Spleen (tissue), 11 donors: ENCODE measurements at regions not wholly inside any gene's neighbourhood (a gene's known extent, or its start where the extent isn't known, plus 50 kb on each side); places are given as distances from the start of the nearest gene placed in this dataset.

ENCODE experiments used
- DNase-seq: peaks from one replicate; pipeline ENCODE4 v3.0.0-alpha.2; 2020
- H3K27ac ChIP-seq, 8 donors: fragments of 200-600 bp; sonication (generic) in 7 of 8; 1 replicate in 4 of 8; 2 replicates in 4 of 8; pipeline versions ENCODE4 v1.5.0 to v1.8.0; 2016 to 2021; ENCODE audit warnings: inconsistent platforms in 4 of 8, mild to moderate bottlenecking in 4 of 8, moderate library complexity in 1 of 8
- H3K27me3 ChIP-seq, 7 donors: fragments of 200-600 bp; sonication (generic) in 6 of 7; replicated peaks in 1 of 7; 1 replicate in 4 of 7; 2 replicates in 3 of 7; pipeline versions ENCODE4 v1.5.0 to v1.8.0; 2016 to 2021; ENCODE audit warnings: inconsistent platforms in 3 of 7, mild to moderate bottlenecking in 1 of 7
- H3K36me3 ChIP-seq, 6 donors: fragments of 200-600 bp; sonication (generic) in 5 of 6; 1 replicate in 4 of 6; 2 replicates in 2 of 6; pipeline versions ENCODE4 v1.5.0 to v1.8.0; 2016 to 2021; ENCODE audit warnings: inconsistent platforms in 2 of 6
- H3K4me1 ChIP-seq, 6 donors: fragments of 200-600 bp; sonication (generic) in 5 of 6; 1 replicate in 3 of 6; 2 replicates in 3 of 6; pipeline versions ENCODE4 v1.5.0 to v1.8.0; 2016 to 2021; ENCODE audit warnings: inconsistent platforms in 3 of 6
- H3K4me3 ChIP-seq, 8 donors: fragments of 200-600 bp; sonication (generic) in 7 of 8; 1 replicate in 4 of 8; 2 replicates in 4 of 8; pipeline versions ENCODE4 v1.5.0 to v1.8.0; 2016 to 2021; ENCODE audit warnings: inconsistent platforms in 4 of 8, mild to moderate bottlenecking in 4 of 8, moderate library complexity in 2 of 8
- H3K9me3 ChIP-seq, 8 donors: fragments of 200-600 bp; sonication (generic) in 7 of 8; 1 replicate in 4 of 8; 2 replicates in 4 of 8; pipeline versions ENCODE4 v1.5.0 to v1.8.0; 2016 to 2021; ENCODE audit warnings: inconsistent platforms in 4 of 8
- POLR2A ChIP-seq, 3 donors: fragments of 450-650 bp; IDR thresholded peaks; one replicate each; pipeline ENCODE4 v1.5.1; 2017; ENCODE audit warnings: antibody characterized with exemption in 3 of 3, mild to moderate bottlenecking in 1 of 3
- POLR2AphosphoS5 ChIP-seq, 3 donors: sonication (generic); formaldehyde crosslinking; IDR thresholded peaks; one replicate each; pipeline ENCODE4 v1.5.1; 2017; ENCODE audit warnings: antibody characterized with exemption in 3 of 3
- WGBS, 5 donors: extraction: QIAGEN DNeasy Blood & Tissue Kit in 3 of 5; methylation state at CpG; one replicate each; pipeline versions ENCODE4 v1.1.5 to v1.1.7; 2013 to 2018; 5-methylcytosine and 5-hydroxymethylcytosine counted together
- intact Hi-C: fragments of 100-400 bp; cut with DNase I; formaldehyde crosslinking; loops from one replicate; pipeline ENCODE4 v1.15.0; 2023; ENCODE audit warnings: low total_unique reads
- TF ChIP-seq, protein P1 (sequence below), 11 experiments: fragments of 200-600 bp in 7 of 11; fragments of 450-650 bp in 4 of 11; sonication (generic) in 4 of 11; IDR thresholded peaks in 8 of 11; conservative IDR thresholded peaks in 3 of 11; 1 replicate in 7 of 11; 2 replicates in 4 of 11; pipeline versions ENCODE4 v1.4.0 to v1.8.0; 2016 to 2021; ENCODE audit warnings: antibody characterized with exemption in 11 of 11, inconsistent platforms in 4 of 11, mild to moderate bottlenecking in 1 of 11
- donor health status: healthy with polysubstance abuse.
- donor health status: DM: no; HTN: no; CAD: no; lungs with moderate emphysema.
- donor health status: DM: no; HTN: no; CAD: no.
- donor health status: Bipolar disorder and iron deficiency.
- donor health status: healthy.
- donor health status: DM: no; HTN: no; CAD: no.
- donor health status: DM: yes; HTN: yes; CAD: no.

DNA sequence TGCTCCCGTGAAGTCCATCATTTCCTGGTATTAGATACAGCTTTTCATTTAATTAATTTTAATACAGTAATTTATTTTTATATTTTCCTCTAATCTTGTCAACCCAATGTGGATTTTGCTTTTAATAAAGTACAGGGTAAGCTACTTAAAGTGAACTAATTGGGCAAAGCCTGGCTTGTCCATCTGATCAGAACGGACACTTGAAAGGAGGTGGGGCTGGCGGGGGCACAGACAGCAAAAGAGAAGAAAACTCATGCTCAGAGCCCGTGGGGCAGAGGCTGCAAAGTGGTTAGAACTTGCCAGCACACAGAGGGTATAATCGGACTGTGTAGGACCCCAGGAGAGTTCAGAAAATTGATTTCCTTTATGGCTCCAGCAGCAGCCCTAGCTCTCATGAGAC is 443.1 kb upstream of the MDFIC2 start:
- Histone ChIP-seq H3K27ac (no peak overlapping the region), H3K9me3 (no peaks in the 10 kb centered on the region), H3K4me1 (no peaks in the 10 kb centered on the region), H3K27me3 (no peaks in the 10 kb centered on the region), H3K4me3 (no peak overlapping the region), H3K36me3 (no peaks in the 10 kb centered on the region)
- DNase-seq, result no peak
- intact Hi-C loops, result no loop called here
- TF ChIP-seq, protein P1, sequence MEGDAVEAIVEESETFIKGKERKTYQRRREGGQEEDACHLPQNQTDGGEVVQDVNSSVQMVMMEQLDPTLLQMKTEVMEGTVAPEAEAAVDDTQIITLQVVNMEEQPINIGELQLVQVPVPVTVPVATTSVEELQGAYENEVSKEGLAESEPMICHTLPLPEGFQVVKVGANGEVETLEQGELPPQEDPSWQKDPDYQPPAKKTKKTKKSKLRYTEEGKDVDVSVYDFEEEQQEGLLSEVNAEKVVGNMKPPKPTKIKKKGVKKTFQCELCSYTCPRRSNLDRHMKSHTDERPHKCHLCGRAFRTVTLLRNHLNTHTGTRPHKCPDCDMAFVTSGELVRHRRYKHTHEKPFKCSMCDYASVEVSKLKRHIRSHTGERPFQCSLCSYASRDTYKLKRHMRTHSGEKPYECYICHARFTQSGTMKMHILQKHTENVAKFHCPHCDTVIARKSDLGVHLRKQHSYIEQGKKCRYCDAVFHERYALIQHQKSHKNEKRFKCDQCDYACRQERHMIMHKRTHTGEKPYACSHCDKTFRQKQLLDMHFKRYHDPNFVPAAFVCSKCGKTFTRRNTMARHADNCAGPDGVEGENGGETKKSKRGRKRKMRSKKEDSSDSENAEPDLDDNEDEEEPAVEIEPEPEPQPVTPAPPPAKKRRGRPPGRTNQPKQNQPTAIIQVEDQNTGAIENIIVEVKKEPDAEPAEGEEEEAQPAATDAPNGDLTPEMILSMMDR (IDR thresholded peaks at IDR 0.05 in 8 of 11, conservative IDR thresholded peaks at IDR 0.05 in 3 of 11), result no peak
- no peak for TF ChIP-seq POLR2AphosphoS5 (IDR thresholded peaks at IDR 0.05)
- TF ChIP-seq POLR2A (IDR thresholded peaks at IDR 0.05), result no peak
- whole genome bisulfite sequencing, 5 donors, result 79 to 87% (median 85%) methylated on average over 5 of the region's 5 CpGs

DNA sequence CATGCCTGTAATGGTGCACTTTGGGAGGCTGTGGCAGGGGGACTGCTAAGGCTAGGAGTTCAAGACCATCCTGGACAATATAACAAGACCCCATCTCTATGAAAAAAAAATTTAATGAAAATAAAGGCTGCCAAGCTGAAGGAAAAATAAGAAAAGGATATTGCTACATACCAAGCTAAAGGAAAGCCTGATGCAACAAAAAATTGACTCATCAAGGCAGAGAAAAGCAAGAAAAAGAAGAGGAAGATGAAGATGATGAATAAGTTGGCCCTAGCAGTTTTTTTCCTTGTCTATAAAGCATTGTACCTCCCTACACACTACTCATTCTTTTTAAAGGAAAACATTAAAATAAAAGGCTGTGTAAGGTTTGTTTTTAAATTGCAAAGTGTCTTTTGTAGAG is 441.9 kb upstream of the MDFIC2 start:
- H3K36me3 ChIP-seq, result no peaks in the 10 kb centered on the region
- TF ChIP-seq POLR2AphosphoS5 (IDR thresholded peaks at IDR 0.05) (no peak), POLR2A (IDR thresholded peaks at IDR 0.05) (no peak)
- TF ChIP-seq, protein P1 (IDR thresholded peaks at IDR 0.05 in 8 of 11, conservative IDR thresholded peaks at IDR 0.05 in 3 of 11), result no peak
- H3K4me1 ChIP-seq, result no peaks in the 10 kb centered on the region
- intact Hi-C loops, result no loop called here
- no peak for DNase-seq
- no peaks in the 10 kb centered on the region for H3K9me3 ChIP-seq
- H3K4me3 ChIP-seq, result no peak overlapping the region
- no peak overlapping the region for H3K27ac ChIP-seq
- H3K27me3 ChIP-seq, result no peaks in the 10 kb centered on the region

DNA sequence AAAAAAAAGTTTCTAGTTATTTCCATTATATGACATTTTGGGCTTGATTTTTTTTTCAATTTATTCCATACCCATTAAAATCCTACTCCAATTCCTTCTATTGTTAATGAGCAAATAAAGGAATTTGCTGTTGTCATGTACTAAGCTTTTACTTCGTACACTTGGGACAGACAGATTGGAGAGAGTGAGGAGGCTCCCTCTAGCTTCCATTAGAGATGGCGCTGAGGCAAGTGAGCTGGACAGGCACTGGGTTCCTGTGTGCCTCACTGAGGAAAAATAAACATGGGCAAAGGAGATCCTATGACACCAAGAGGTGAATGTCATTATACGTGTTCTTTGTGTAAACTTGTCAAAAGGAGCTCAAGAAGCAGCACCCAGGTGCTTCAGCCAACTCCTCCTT is 441.1 kb upstream of the MDFIC2 start:
- H3K36me3 ChIP-seq, result no peaks in the 10 kb centered on the region
- no peaks in the 10 kb centered on the region for H3K9me3 ChIP-seq
- H3K4me1 ChIP-seq, result no peaks in the 10 kb centered on the region
- H3K27ac ChIP-seq, result no peak overlapping the region
- H3K27me3 ChIP-seq, result no peaks in the 10 kb centered on the region
- H3K4me3 ChIP-seq, result no peak overlapping the region
- TF ChIP-seq POLR2A (IDR thresholded peaks at IDR 0.05) (no peak), POLR2AphosphoS5 (IDR thresholded peaks at IDR 0.05) (no peak)
- TF ChIP-seq, protein P1 (IDR thresholded peaks at IDR 0.05 in 8 of 11, conservative IDR thresholded peaks at IDR 0.05 in 3 of 11), result no peak
- no peak for DNase-seq
- 80 to 92% (median 88%) methylated on average over 3 of the region's 3 CpGs for WGBS, 5 donors
- intact Hi-C loops, result no loop called here

DNA sequence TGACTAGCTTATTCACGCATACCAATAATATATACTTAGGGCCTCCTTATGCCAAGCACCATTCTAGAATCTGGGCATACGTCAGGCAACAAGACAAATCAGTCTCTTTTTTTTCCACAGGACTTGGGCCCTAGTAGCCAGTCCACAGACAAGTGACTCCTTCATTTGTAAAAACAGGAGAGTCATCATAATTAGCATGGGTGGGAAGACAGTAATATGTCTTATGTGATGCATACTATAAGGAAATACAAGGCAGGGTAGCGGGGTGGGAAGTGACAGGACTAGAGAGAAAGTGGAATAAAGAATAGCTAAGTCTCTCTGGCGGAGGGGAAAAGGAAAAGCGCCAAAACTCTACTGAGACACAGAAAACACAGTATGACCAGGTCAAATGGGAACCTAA is 439.6 kb upstream of the MDFIC2 start:
- no peaks in the 10 kb centered on the region for H3K27me3 ChIP-seq
- H3K4me3 ChIP-seq, result no peak overlapping the region
- WGBS, 5 donors, result 87 to 96% (median 94%) methylated on average over 5 of the region's 5 CpGs
- H3K36me3 ChIP-seq, result no peaks in the 10 kb centered on the region
- no peak for TF ChIP-seq POLR2A (IDR thresholded peaks at IDR 0.05)
- no peak for TF ChIP-seq POLR2AphosphoS5 (IDR thresholded peaks at IDR 0.05)
- TF ChIP-seq, protein P1 (IDR thresholded peaks at IDR 0.05 in 8 of 11, conservative IDR thresholded peaks at IDR 0.05 in 3 of 11), result no peak
- DNase-seq, result no peak
- no peaks in the 10 kb centered on the region for H3K4me1 ChIP-seq
- H3K27ac ChIP-seq, result no peak overlapping the region
- intact Hi-C loops, result no loop called here
- H3K9me3 ChIP-seq, result no peaks in the 10 kb centered on the region
